Endothelial cell of umbilical vein (primary cell): ENCODE measurements at regions not wholly inside any gene's neighbourhood (a gene's known extent, or its start where the extent isn't known, plus 50 kb on each side); places are given as distances from the start of the nearest gene placed in this dataset.

Experiments used
- BruUV-seq: library from RNA; stranded (reverse); fragments of 400-500 nt; replicated peaks from 2 replicates; lab custom pipeline; 2021; lab: Mats Ljungman, UMichigan
- CTCF ChIA-PET: fragments of 300-600, 350-600 bp; sonication (Branson Sonifier 250); formaldehyde crosslinking; loops from one replicate; lab custom pipeline; 2021; ENCODE audit warnings: antibody characterized with exemption, inconsistent platforms; lab: Charles Lee
- POLR2A ChIA-PET: fragments of 300-600, 350-600 bp; sonication (Branson Sonifier 250); formaldehyde crosslinking; loops from one replicate; lab custom pipeline; 2021; ENCODE audit warnings: antibody characterized with exemption, inconsistent platforms; lab: Charles Lee
- DNase-seq: peaks from one replicate; pipeline ENCODE4 v3.0.0-alpha.2; 2011; ENCODE audit warnings: low read depth, low spot score
- FAIRE-seq: peaks from 2 replicates; lab custom pipeline; 2011; peaks lifted over from hg19 to GRCh38; lab: Jason Lieb, UNC
- H2AFZ ChIP-seq: 2 replicates; pipeline ENCODE4 v1.6.0; 2012; ENCODE audit warnings: low read depth, low read length, control low read depth, inconsistent platforms
- H3K27ac ChIP-seq: 2 replicates; pipeline ENCODE4 v1.5.1; 2011; ENCODE audit warnings: low read depth, mild to moderate bottlenecking, control low read depth, low read length, moderate library complexity; ENCODE audit not compliant: insufficient read depth
- H3K27me3 ChIP-seq, 2 experiments: 2 replicates each; pipeline versions ENCODE4 v1.6.0 to v1.6.1; 2011; ENCODE audit warnings: low read length in 2 of 2, mixed read lengths in 1 of 2; ENCODE audit not compliant: control insufficient read depth in 2 of 2, insufficient read depth in 2 of 2
- H3K36me3 ChIP-seq, 2 experiments: 2 replicates in 1 of 2; 3 replicates in 1 of 2; pipeline ENCODE4 v1.5.1; 2011; ENCODE audit warnings: low read length in 2 of 2, mild to moderate bottlenecking in 1 of 2, moderate library complexity in 1 of 2; ENCODE audit not compliant: control insufficient read depth in 2 of 2, insufficient read depth in 2 of 2; ENCODE audit errors: extremely low read depth in 1 of 2
- H3K4me1 ChIP-seq: 3 replicates; pipeline ENCODE4 v1.5.1; 2011; ENCODE audit warnings: mild to moderate bottlenecking, low read length; ENCODE audit not compliant: control insufficient read depth, insufficient read depth; ENCODE audit errors: extremely low read depth
- H3K4me2 ChIP-seq: 2 replicates; pipeline ENCODE4 v1.6.1; 2011; ENCODE audit warnings: low read length, control low read depth, mixed read lengths; ENCODE audit not compliant: insufficient read depth
- H3K4me3 ChIP-seq, 3 experiments: fragments of 200-600 bp in 1 of 3; sonication (generic), shearing (Covaris generic) in 1 of 3; replicated peaks in 1 of 3; 2 replicates each; pipeline ENCODE4 v1.5.1; 2011 to 2016; ENCODE audit warnings: control low read depth in 3 of 3, low read length in 3 of 3, mild to moderate bottlenecking in 2 of 3, inconsistent platforms in 1 of 3, low read depth in 1 of 3, moderate library complexity in 1 of 3; ENCODE audit not compliant: insufficient read depth in 1 of 3
- H3K79me2 ChIP-seq: 2 replicates; pipeline ENCODE4 v1.6.0; 2012; ENCODE audit warnings: low read length, inconsistent platforms; ENCODE audit not compliant: control insufficient read depth, insufficient read depth
- H3K9ac ChIP-seq: replicated peaks from 2 replicates; pipeline ENCODE3; 2011; ENCODE audit warnings: low read length, control low read depth; ENCODE audit not compliant: insufficient read depth; ENCODE audit errors: extremely low read depth
- H3K9me1 ChIP-seq: replicated peaks from 3 replicates; pipeline ENCODE4 v1.6.0; 2011; ENCODE audit warnings: mild to moderate bottlenecking, low read length; ENCODE audit not compliant: control insufficient read depth, insufficient read depth; ENCODE audit errors: extremely low read depth
- H3K9me3 ChIP-seq: replicated peaks from 2 replicates; pipeline ENCODE4 v1.5.1; 2012; ENCODE audit warnings: low read length, inconsistent platforms; ENCODE audit not compliant: control insufficient read depth, insufficient read depth
- H4K20me1 ChIP-seq: replicated peaks from 2 replicates; pipeline ENCODE3; 2011; ENCODE audit warnings: mild to moderate bottlenecking, low read length; ENCODE audit not compliant: control insufficient read depth, insufficient read depth; ENCODE audit errors: extremely low read depth
- EZH2 ChIP-seq: IDR thresholded peaks from 2 replicates; pipeline ENCODE4 v1.6.1; 2012; ENCODE audit warnings: borderline replicate concordance, low read depth, mild to moderate bottlenecking, moderate library complexity, low read length, inconsistent platforms; ENCODE audit not compliant: severe bottlenecking
- FOS ChIP-seq: IDR thresholded peaks from 2 replicates; pipeline ENCODE4 v1.6.1; 2011; ENCODE audit warnings: mild to moderate bottlenecking, low read length, moderate library complexity, borderline replicate concordance; ENCODE audit not compliant: insufficient read depth
- GATA2 ChIP-seq: IDR thresholded peaks from 2 replicates; pipeline ENCODE4 v1.7.0; 2011; ENCODE audit warnings: low read depth, mild to moderate bottlenecking, moderate library complexity, mixed read lengths, low read length; ENCODE audit not compliant: insufficient read length, insufficient read depth
- JUN ChIP-seq: IDR thresholded peaks from 2 replicates; pipeline ENCODE4 v1.6.1; 2011; ENCODE audit warnings: borderline replicate concordance, low read depth; ENCODE audit not compliant: insufficient read length, insufficient read depth
- MYC ChIP-seq: IDR thresholded peaks from one replicate; pipeline ENCODE4 v1.6.1; 2011; ENCODE audit warnings: mild to moderate bottlenecking, low read depth, low read length
- POLR2A ChIP-seq: IDR thresholded peaks from 2 replicates; pipeline ENCODE4 v1.6.1; 2012; ENCODE audit warnings: low read depth, mild to moderate bottlenecking, control low read depth, low read length
- POLR2AphosphoS5 ChIP-seq: IDR thresholded peaks from 2 replicates; pipeline ENCODE4 v1.6.1; 2012; ENCODE audit warnings: low read depth, mild to moderate bottlenecking, control low read depth, low read length, moderate library complexity; ENCODE audit not compliant: insufficient read depth
- dilution Hi-C: fragments of 300-500 bp; cut with MboI; formaldehyde crosslinking; loops from one replicate; pipeline ENCODE4 v1.15.0; 2019; ENCODE audit warnings: low sequenced_read_pairs; ENCODE audit not compliant: extremely low pct_ligation_motif_present
- intact Hi-C: fragments of 100-400 bp; cut with micrococcal nuclease; formaldehyde crosslinking; loops from one replicate; pipeline ENCODE4 v1.10.0; 2022
- TF ChIP-seq, protein P1 (sequence below): IDR thresholded peaks from 2 replicates; pipeline ENCODE4 v1.6.1; 2011; ENCODE audit not compliant: insufficient read depth, insufficient read length
- TF ChIP-seq, protein P2 (sequence below), 2 donors: IDR thresholded peaks; 1 replicate in 1 of 2; 2 replicates in 1 of 2; pipeline ENCODE4 v1.5.1; 2011; ENCODE audit warnings: low read length in 2 of 2, mild to moderate bottlenecking in 2 of 2, moderate library complexity in 2 of 2, control low read depth in 1 of 2, inconsistent platforms in 1 of 2, low read depth in 1 of 2; ENCODE audit not compliant: insufficient read depth in 1 of 2; ENCODE audit errors: extremely low read depth in 1 of 2

DNA sequence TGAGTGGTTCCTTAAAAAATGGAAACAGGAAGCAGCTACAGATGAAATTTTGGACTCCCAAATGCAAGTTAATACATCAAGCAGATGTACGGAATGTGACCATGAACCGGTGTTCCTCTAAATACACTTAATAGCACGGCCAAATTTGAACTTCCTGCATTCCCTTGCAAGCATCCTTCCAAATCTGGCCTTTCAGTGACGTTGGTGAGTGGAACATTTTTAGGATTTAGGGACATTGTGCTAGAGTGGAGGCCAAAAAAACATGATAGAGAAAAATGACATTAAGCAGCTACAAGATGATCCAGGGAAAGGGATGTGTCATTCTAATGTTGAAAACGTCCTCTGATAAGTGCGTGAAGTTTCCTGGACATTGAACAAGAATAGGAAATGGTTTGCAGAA lies 62.1 kb downstream of the CTAGE1 start:
- Histone ChIP-seq H3K9ac (no peak overlapping the region), H3K4me2 (no peak overlapping the region), H3K9me1 (no peaks in the 10 kb centered on the region), H3K4me3 (no peak overlapping the region), H4K20me1 (no peaks in the 10 kb centered on the region), H3K9me3 (no peaks in the 10 kb centered on the region), H2AFZ (no peak overlapping the region), H3K79me2 (no peaks in the 10 kb centered on the region), H3K4me1 (no peaks in the 10 kb centered on the region), H3K36me3 (no peaks in the 10 kb centered on the region), H3K27ac (no peak overlapping the region), H3K27me3 (no peaks in the 10 kb centered on the region)
- TF ChIP-seq JUN: no peak
- no peak for TF ChIP-seq POLR2AphosphoS5
- TF ChIP-seq EZH2: no peak
- TF ChIP-seq, protein P1, sequence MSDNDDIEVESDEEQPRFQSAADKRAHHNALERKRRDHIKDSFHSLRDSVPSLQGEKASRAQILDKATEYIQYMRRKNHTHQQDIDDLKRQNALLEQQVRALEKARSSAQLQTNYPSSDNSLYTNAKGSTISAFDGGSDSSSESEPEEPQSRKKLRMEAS: no peak
- TF ChIP-seq POLR2A: no peak
- no peak for TF ChIP-seq FOS
- TF ChIP-seq GATA2: no peak
- TF ChIP-seq, protein P2, sequence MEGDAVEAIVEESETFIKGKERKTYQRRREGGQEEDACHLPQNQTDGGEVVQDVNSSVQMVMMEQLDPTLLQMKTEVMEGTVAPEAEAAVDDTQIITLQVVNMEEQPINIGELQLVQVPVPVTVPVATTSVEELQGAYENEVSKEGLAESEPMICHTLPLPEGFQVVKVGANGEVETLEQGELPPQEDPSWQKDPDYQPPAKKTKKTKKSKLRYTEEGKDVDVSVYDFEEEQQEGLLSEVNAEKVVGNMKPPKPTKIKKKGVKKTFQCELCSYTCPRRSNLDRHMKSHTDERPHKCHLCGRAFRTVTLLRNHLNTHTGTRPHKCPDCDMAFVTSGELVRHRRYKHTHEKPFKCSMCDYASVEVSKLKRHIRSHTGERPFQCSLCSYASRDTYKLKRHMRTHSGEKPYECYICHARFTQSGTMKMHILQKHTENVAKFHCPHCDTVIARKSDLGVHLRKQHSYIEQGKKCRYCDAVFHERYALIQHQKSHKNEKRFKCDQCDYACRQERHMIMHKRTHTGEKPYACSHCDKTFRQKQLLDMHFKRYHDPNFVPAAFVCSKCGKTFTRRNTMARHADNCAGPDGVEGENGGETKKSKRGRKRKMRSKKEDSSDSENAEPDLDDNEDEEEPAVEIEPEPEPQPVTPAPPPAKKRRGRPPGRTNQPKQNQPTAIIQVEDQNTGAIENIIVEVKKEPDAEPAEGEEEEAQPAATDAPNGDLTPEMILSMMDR (IDR thresholded peaks at IDR 0.05; ENCODE audit: extremely low read depth in 1 of 2, insufficient read depth in 1 of 2, low read depth in 1 of 2, low read length in 2 of 2): no peak
- no peak for TF ChIP-seq MYC
- FAIRE-seq: no peak
- POLR2A ChIA-PET: no interaction called here
- dilution Hi-C loops: no loop called here
- intact Hi-C loops: no loop called here
- no peak for DNase-seq
- no TSS peak for BruUV-seq
- CTCF ChIA-PET: interaction anchor here (1.1 to 1.2 kb wide), 2 partner anchors 73 to 207 kb away, joined by 3 read pairs; no protein-coding TSS in a partner anchor
